NT2/D1 (cell line): ENCODE measurements at regions not wholly inside any gene's neighbourhood (a gene's known extent, or its start where the extent isn't known, plus 50 kb on each side); places are given as distances from the start of the nearest gene placed in this dataset.

Experiments
- DNase-seq: peaks from one replicate; pipeline ENCODE4 v3.0.0-alpha.2; 2011; ENCODE audit warnings: low read depth, low spot score
- H3K27me3 ChIP-seq: 2 replicates; pipeline ENCODE4 v1.6.0; 2011; ENCODE audit warnings: mild to moderate bottlenecking; ENCODE audit not compliant: insufficient read length, insufficient read depth
- H3K36me3 ChIP-seq: 2 replicates; pipeline ENCODE4 v1.6.1; 2011; ENCODE audit warnings: mild to moderate bottlenecking, low read length, mixed read lengths; ENCODE audit not compliant: insufficient read depth, insufficient read length
- H3K4me1 ChIP-seq: 2 replicates; pipeline ENCODE4 v1.5.1; 2011; ENCODE audit not compliant: insufficient read depth, insufficient read length
- H3K4me3 ChIP-seq: 2 replicates; pipeline ENCODE4 v1.5.1; 2011; ENCODE audit warnings: low read depth; ENCODE audit not compliant: insufficient read length
- H3K9ac ChIP-seq: 2 replicates; pipeline ENCODE4 v1.6.0; 2011; ENCODE audit warnings: low read depth; ENCODE audit not compliant: insufficient read length
- H3K9me3 ChIP-seq: 2 replicates; pipeline ENCODE4 v1.5.1; 2011; ENCODE audit warnings: mild to moderate bottlenecking, low read length; ENCODE audit not compliant: insufficient read depth
- SUZ12 ChIP-seq: IDR thresholded peaks from 2 replicates; pipeline ENCODE4 v1.6.1; 2011; ENCODE audit not compliant: insufficient read length, insufficient read depth; ENCODE audit errors: extremely low read depth
- YY1 ChIP-seq: IDR thresholded peaks from 2 replicates; pipeline ENCODE4 v1.6.1; 2011; ENCODE audit not compliant: insufficient read length, insufficient read depth
- ZNF274 ChIP-seq: IDR thresholded peaks from 2 replicates; pipeline ENCODE4 v1.6.1; 2011; ENCODE audit warnings: mild to moderate bottlenecking, low read depth, low read length

DNA sequence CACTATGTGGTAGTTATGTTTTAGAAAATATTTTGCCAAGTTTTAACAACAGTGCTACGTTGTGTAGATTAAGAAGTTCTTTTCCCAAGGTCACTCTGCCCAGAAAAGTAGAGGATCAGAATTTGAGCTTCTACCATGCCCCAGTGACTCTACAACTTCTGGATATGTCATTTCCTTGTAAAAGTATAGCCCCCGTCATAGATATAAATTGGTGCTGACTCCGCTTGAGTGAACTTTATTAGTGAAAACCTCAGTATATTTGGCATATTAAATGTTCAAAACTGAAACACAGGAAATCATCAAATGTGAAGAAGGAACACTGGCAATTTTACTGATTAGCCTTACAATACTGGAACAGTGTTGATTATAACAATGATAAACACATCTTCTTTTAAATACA is 256.7 kb upstream of the UBE2E3 start:
- no peak for DNase-seq
- H3K9me3 ChIP-seq: no peaks in the 10 kb centered on the region
- no peak overlapping the region for H3K9ac ChIP-seq
- H3K27me3 ChIP-seq: no peaks in the 10 kb centered on the region
- no peaks in the 10 kb centered on the region for H3K4me1 ChIP-seq
- H3K36me3 ChIP-seq: no peaks in the 10 kb centered on the region
- TF ChIP-seq ZNF274: no peak
- TF ChIP-seq YY1: no peak
- TF ChIP-seq SUZ12: no peak
- H3K4me3 ChIP-seq: no peak overlapping the region

DNA sequence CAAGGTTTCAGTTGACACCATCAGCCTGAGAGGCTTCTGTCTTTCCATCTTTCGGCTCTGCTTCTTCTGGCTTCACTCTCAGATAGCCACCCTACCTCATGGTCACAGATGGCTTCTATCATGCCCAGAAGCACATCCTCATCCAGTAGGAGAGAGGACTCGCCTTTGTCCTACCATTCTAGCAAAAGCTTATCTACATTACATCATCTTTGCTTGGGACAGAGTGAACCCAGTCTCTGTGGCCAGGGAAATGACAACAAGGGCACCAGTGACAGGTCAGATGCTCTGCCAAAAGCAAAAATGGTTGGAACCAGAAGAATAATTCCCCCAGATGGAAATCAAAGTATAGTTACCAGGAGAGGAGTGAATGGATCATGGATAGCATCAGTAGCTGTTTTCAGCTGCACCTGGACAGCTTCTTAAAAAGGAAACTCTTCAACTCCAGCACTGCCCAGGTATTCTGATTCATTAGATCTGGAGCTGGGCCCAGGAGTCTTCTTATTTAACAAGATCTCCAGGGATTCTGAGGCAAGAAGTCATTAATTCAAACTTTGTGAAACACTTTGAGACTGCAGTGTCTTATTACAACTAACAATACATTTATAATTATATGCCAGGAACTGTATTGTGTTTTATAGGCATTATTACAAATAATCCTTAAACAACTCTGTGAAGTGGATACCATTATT is 257.7 kb upstream of the UBE2E3 start:
- DNase-seq: no peak
- no peak overlapping the region for H3K4me3 ChIP-seq
- H3K9ac ChIP-seq: no peak overlapping the region
- no peaks in the 10 kb centered on the region for H3K27me3 ChIP-seq
- H3K9me3 ChIP-seq: no peaks in the 10 kb centered on the region
- TF ChIP-seq YY1 (no peak), SUZ12 (no peak), ZNF274 (no peak)
- no peaks in the 10 kb centered on the region for H3K4me1 ChIP-seq
- H3K36me3 ChIP-seq: no peaks in the 10 kb centered on the region

DNA sequence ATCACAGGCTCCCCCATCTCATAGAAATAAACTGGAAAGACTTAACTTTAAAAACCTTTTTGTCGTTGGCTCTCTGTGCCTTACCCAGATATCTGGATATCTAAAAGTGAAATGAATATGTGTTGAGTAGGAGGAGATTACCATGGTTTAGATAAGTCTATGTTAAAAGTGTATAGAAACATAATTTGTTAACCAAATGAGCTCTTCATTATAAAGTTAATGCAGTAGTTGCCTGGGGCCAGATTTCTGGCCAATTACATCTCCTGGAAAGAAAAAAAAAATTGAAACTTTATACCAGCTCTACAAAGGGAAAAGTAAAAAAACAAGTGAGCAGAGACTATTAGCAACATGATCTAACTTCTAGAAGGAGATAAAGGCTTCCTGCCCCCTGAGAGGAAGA is 259.6 kb upstream of the UBE2E3 start:
- H3K36me3 ChIP-seq: no peaks in the 10 kb centered on the region
- DNase-seq: no peak
- no peaks in the 10 kb centered on the region for H3K4me1 ChIP-seq
- no peak overlapping the region for H3K4me3 ChIP-seq
- no peaks in the 10 kb centered on the region for H3K9me3 ChIP-seq
- TF ChIP-seq YY1: no peak
- TF ChIP-seq SUZ12: no peak
- no peak for TF ChIP-seq ZNF274
- H3K9ac ChIP-seq: no peak overlapping the region
- no peaks in the 10 kb centered on the region for H3K27me3 ChIP-seq

DNA sequence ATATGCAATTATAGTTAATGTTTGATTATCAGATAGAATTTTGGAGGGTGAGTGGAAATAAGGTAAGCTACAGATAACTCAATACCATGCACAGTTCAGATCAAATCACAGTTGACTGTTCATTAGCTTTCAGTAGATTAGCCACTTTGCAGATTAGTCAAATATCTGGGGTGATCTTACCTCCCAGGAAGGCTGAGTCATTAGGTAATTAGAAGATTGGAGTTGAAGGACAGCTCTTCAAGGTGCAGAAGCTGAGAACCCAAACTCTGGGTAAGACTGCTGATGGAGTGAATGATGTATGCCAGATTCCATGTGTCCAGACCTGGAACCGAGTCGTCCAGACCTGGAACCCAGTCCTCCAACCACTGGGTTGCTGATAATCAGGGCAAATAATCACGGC is 262.8 kb upstream of the UBE2E3 start:
- Histone ChIP-seq H3K4me1 (no peaks in the 10 kb centered on the region), H3K9ac (no peak overlapping the region), H3K27me3 (no peaks in the 10 kb centered on the region), H3K4me3 (no peak overlapping the region), H3K36me3 (no peaks in the 10 kb centered on the region), H3K9me3 (no peaks in the 10 kb centered on the region)
- TF ChIP-seq YY1: no peak
- no peak for TF ChIP-seq SUZ12
- TF ChIP-seq ZNF274: no peak
- DNase-seq: no peak

DNA sequence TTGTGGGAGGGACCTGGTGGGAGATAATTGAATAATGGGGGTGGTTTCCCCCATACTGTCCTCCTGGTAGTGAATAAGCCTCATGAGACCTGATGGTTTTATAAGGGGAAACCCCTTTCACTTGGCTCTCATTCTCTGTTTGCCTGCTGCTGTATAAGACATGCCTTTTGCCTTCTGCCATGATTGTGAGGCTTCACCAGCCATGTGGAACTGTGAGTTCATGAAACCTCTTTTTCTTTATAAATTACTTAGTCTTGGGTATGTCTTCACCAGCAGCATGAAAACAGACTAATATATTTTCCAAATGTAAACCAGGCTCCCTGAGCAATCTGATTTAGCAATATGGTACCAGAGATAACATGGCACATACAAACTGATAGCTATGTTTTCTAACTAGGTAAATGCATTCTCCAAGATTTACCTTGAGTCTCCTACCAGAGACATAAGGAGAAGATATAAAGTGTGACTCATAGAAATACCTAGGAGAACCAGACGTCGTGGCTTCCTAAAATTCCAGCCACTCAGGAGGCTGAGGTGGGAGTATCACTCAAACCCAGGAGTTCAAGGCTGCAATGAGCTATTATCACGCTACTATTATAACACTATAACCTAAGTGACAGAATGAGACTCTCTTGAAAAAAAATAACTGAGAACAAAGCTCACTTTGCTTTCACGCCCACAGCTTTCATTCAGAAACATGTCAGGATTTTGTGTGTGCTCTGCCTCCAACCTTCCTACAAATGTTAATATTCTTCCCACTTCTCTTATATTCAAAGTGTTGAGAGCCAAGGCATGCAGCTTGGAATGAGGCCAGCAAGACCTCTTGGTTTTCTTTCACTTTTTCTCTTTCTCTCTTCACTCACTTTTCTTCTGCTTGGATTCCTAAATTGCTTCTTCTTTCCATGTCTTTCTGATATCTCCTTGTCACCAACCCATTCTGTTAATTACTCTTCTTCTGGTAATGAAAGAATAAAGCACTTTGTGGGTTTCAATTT is 263.9 kb upstream of the UBE2E3 start:
- Histone ChIP-seq H3K9me3 (no peaks in the 10 kb centered on the region), H3K36me3 (no peaks in the 10 kb centered on the region), H3K4me1 (no peaks in the 10 kb centered on the region), H3K27me3 (no peaks in the 10 kb centered on the region), H3K9ac (no peak overlapping the region), H3K4me3 (no peak overlapping the region)
- no peak for DNase-seq
- TF ChIP-seq SUZ12 (no peak), YY1 (no peak), ZNF274 (no peak)

DNA sequence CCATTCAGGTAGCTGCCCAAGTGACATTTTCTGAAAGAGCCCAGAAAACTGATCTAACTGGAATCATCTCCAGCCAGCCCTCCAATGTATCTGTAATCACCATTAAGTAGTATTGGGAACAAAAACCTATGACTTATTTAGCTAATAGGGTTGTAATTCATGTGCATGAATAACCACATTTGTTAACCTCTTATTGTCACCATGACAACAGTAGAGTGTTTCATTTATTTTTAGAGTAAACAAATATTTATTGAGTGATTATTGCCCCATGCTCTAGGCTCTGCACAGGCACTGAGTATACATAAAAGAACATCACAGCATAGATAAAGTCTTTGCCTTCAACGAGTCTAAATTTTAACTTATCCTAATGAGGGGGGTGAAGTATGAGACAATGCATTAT is 265.4 kb upstream of the UBE2E3 start:
- TF ChIP-seq SUZ12: no peak
- TF ChIP-seq YY1: no peak
- no peak for TF ChIP-seq ZNF274
- H3K36me3 ChIP-seq: no peaks in the 10 kb centered on the region

More for the DNA sequence above, 265.4 kb upstream of the UBE2E3 start:
- no peak for DNase-seq
- Histone ChIP-seq H3K9ac (no peak overlapping the region), H3K4me3 (no peak overlapping the region), H3K9me3 (no peaks in the 10 kb centered on the region), H3K4me1 (no peaks in the 10 kb centered on the region), H3K27me3 (no peaks in the 10 kb centered on the region)
